ENCODE measurements at regions not wholly inside any gene's neighbourhood (a gene's known extent, or its start where the extent isn't known, plus 50 kb on each side); places are given as distances from the start of the nearest gene placed in this dataset.

DNA sequence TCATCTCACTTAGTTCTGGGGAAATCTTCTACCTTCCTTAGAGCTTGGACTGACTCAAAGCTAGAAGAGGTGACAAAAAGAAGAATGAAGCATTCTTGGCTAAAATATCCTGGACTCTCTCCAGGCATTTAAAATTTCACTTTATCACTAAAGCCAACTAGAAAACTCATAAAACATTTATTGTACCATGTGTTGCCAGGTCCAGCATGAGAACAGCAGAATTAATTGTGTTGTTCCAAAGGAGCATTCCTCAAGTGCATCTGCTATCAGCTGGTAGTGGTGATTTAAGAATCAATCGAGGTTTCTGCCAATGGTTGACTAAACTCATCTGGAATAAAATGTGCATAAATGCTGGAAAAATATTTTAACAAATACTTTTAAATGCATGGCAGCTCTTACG lies 147.3 kb upstream of the SSTR4 start:
- DNase-seq, result no peak
- H3K36me3 ChIP-seq (ENCODE audit: control insufficient read depth, insufficient read depth, low read length), result no peaks in the 10 kb centered on the region
- H3K27me3 ChIP-seq (ENCODE audit: control insufficient read depth, insufficient read depth, low read length), result no peaks in the 10 kb centered on the region
- H3K4me3 ChIP-seq (ENCODE audit: low read length), result no peak overlapping the region
- H3K27ac ChIP-seq (ENCODE audit: low read length), result no peak overlapping the region
- H3K9me3 ChIP-seq (ENCODE audit: control insufficient read depth, low read depth, low read length), result no peaks in the 10 kb centered on the region
- no CpG with 5 or more reads among the region's 2 CpGs for WGBS (ENCODE audit: insufficient coverage, low lambda C conversion rate)
- H3K4me1 ChIP-seq (ENCODE audit: control insufficient read depth, insufficient read depth, low read length), result no peaks in the 10 kb centered on the region

DNA sequence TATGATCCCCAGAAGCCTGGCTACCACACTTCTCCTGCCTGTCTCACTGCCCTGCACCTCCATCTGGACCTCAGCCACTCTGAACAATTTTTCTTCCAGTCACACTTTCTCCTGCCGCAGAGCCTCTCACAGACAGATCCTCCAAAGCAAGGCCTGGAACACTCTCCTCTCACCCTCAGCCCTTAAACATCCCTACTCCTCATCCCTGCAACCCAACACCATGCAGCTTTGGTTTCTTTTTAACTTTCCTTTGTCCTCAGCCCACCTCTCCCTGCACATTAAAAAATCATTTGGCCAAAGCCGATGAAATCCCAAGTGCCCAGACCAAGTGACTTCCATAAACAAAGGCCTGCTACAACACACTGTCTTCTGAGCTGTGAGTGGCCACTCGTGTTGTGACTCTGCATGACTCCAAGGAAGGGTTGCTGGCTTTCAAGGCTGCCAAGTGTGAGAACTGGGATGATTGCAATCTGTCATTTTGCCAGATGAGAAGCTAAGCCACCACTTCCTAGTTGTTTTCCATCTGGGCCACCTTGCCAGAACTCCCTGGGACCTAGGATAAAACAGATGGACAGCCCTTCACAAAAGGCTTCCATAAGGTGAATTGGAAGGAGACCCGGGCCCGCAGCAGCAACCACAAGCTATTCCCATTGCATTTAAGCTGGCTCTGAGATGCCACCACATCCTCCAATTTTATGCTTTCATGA lies 144.4 kb upstream of the SSTR4 start:
- WGBS (ENCODE audit: insufficient coverage, low lambda C conversion rate), result 100% methylated on average over 1 of the region's 5 CpGs
- Histone ChIP-seq H3K4me1 (ENCODE audit: control insufficient read depth, insufficient read depth, low read length) (no peaks in the 10 kb centered on the region), H3K27me3 (ENCODE audit: control insufficient read depth, insufficient read depth, low read length) (no peaks in the 10 kb centered on the region), H3K27ac (ENCODE audit: low read length) (no peak overlapping the region), H3K36me3 (ENCODE audit: control insufficient read depth, insufficient read depth, low read length) (no peaks in the 10 kb centered on the region), H3K9me3 (ENCODE audit: control insufficient read depth, low read depth, low read length) (no peaks in the 10 kb centered on the region), H3K4me3 (ENCODE audit: low read length) (no peak overlapping the region)
- no peak for DNase-seq

GRCh38 chr20:22901164-22901563 lies 133.9 kb upstream of the SSTR4 start:
- Histone ChIP-seq H3K9me3 (ENCODE audit: control insufficient read depth, low read depth, low read length) (no peaks in the 10 kb centered on the region), H3K36me3 (ENCODE audit: control insufficient read depth, insufficient read depth, low read length) (no peaks in the 10 kb centered on the region)

GRCh38 chr20:22901921-22902320 lies 133.2 kb upstream of the SSTR4 start:
- Histone ChIP-seq H3K4me3 (ENCODE audit: low read length) (no peak overlapping the region), H3K36me3 (ENCODE audit: control insufficient read depth, insufficient read depth, low read length) (no peaks in the 10 kb centered on the region), H3K9me3 (ENCODE audit: control insufficient read depth, low read depth, low read length) (no peaks in the 10 kb centered on the region), H3K27me3 (ENCODE audit: control insufficient read depth, insufficient read depth, low read length) (no peaks in the 10 kb centered on the region), H3K4me1 (ENCODE audit: control insufficient read depth, insufficient read depth, low read length) (no peaks in the 10 kb centered on the region), H3K27ac (ENCODE audit: low read length) (no peak overlapping the region)
- WGBS (ENCODE audit: insufficient coverage, low lambda C conversion rate), result no CpG with 5 or more reads among the region's 2 CpGs
- no peak for DNase-seq

More at GRCh38 chr20:22901164-22901563, 133.9 kb upstream of the SSTR4 start:
- Histone ChIP-seq H3K27me3 (ENCODE audit: control insufficient read depth, insufficient read depth, low read length) (no peaks in the 10 kb centered on the region), H3K27ac (ENCODE audit: low read length) (no peak overlapping the region), H3K4me3 (ENCODE audit: low read length) (no peak overlapping the region), H3K4me1 (ENCODE audit: control insufficient read depth, insufficient read depth, low read length) (no peaks in the 10 kb centered on the region)
- no peak for DNase-seq

DNA sequence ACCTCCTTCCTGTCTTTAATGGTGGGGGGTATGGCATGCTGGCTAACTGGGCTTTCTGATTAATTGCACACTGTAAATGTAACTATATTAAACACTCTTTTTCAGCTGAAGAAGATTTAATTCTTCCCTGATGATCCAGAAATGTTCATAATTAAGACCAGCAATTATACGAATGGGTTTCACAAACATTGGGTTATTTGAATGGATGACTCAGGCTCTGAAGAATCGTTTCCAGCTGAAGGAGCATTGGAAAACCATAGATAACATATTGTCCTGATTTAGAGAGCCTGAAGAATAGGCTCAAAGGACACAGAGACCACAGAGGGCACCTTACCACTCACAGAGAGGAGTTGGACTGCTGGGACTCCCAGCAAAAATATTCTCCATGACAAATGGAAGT lies 130.7 kb upstream of the SSTR4 start:
- no peak for DNase-seq
- Histone ChIP-seq H3K27ac (ENCODE audit: low read length) (no peak overlapping the region), H3K9me3 (ENCODE audit: control insufficient read depth, low read depth, low read length) (no peaks in the 10 kb centered on the region), H3K4me1 (ENCODE audit: control insufficient read depth, insufficient read depth, low read length) (no peaks in the 10 kb centered on the region), H3K27me3 (ENCODE audit: control insufficient read depth, insufficient read depth, low read length) (peaks cover 2% of the 10 kb centered on the region), H3K36me3 (ENCODE audit: control insufficient read depth, insufficient read depth, low read length) (no peaks in the 10 kb centered on the region), H3K4me3 (ENCODE audit: low read length) (no peak overlapping the region)
- WGBS (ENCODE audit: insufficient coverage, low lambda C conversion rate), result no CpG with 5 or more reads among the region's 2 CpGs

- DNase-seq, result no peak
- H3K27ac ChIP-seq (ENCODE audit: low read length), result no peak overlapping the region
- H3K4me1 ChIP-seq (ENCODE audit: control insufficient read depth, insufficient read depth, low read length), result no peaks in the 10 kb centered on the region
- H3K36me3 ChIP-seq (ENCODE audit: control insufficient read depth, insufficient read depth, low read length), result no peaks in the 10 kb centered on the region
- peaks cover 2% of the 10 kb centered on the region for H3K27me3 ChIP-seq (ENCODE audit: control insufficient read depth, insufficient read depth, low read length)
- WGBS (ENCODE audit: insufficient coverage, low lambda C conversion rate), result no CpG with 5 or more reads among the region's 2 CpGs
- H3K4me3 ChIP-seq (ENCODE audit: low read length), result no peak overlapping the region
- H3K9me3 ChIP-seq (ENCODE audit: control insufficient read depth, low read depth, low read length), result no peaks in the 10 kb centered on the region
Measured at GRCh38 chr20:22904905-22905304, 130.2 kb upstream of the SSTR4 start.

DNA sequence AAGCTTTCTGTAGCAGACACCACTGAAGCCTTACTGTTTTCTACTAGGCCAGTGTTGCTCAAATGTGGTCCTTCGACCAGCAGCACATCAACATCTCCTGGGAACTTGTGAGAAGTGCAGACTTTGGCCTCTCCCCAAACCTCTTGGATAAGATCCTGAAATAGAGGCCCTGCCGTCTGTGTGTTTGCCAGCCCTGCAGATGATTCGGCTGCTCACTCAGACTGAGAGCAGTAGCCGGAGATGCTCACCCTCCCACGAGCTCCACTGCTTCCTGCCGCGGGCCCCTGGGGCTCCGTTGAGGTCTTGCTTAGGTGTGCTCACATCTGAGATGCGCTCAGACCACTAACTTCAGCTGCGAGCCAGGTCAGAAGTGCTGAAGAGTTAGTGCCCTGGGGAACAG lies 129.5 kb upstream of the SSTR4 start:
- no CpG with 5 or more reads among the region's 10 CpGs for WGBS (ENCODE audit: insufficient coverage, low lambda C conversion rate)

DNA sequence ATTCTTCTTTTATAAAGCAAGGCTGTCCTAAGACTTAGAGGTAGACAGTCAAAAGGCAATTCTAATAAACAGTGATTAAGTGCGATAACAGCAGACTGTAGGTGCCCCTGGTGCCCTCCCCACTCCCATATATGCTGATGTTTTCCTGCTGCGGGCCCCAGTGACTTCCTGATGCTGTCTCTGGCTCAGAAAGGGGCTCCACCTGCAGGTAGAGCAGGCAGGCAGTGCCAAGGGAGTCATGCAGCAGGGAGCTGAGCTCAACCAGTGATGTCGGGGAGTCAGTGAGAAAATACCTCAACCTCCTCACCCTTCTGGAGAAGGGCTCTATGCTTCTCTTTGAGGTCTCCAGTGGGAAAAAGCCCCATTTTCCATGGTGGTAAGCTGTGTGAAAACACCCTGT lies 126.7 kb upstream of the SSTR4 start:
- no peaks in the 10 kb centered on the region for H3K4me1 ChIP-seq (ENCODE audit: control insufficient read depth, insufficient read depth, low read length)
- DNase-seq, result no peak
- no peaks in the 10 kb centered on the region for H3K36me3 ChIP-seq (ENCODE audit: control insufficient read depth, insufficient read depth, low read length)
- H3K9me3 ChIP-seq (ENCODE audit: control insufficient read depth, low read depth, low read length), result no peaks in the 10 kb centered on the region
- no peak overlapping the region for H3K4me3 ChIP-seq (ENCODE audit: low read length)
- H3K27me3 ChIP-seq (ENCODE audit: control insufficient read depth, insufficient read depth, low read length), result peaks cover 2% of the 10 kb centered on the region
- WGBS (ENCODE audit: insufficient coverage, low lambda C conversion rate), result 80% methylated on average over 1 of the region's 3 CpGs
- H3K27ac ChIP-seq (ENCODE audit: low read length), result no peak overlapping the region

More for the DNA sequence above, 129.5 kb upstream of the SSTR4 start:
- Histone ChIP-seq H3K27ac (ENCODE audit: low read length) (no peak overlapping the region), H3K4me1 (ENCODE audit: control insufficient read depth, insufficient read depth, low read length) (no peaks in the 10 kb centered on the region), H3K9me3 (ENCODE audit: control insufficient read depth, low read depth, low read length) (no peaks in the 10 kb centered on the region), H3K4me3 (ENCODE audit: low read length) (no peak overlapping the region), H3K36me3 (ENCODE audit: control insufficient read depth, insufficient read depth, low read length) (no peaks in the 10 kb centered on the region), H3K27me3 (ENCODE audit: control insufficient read depth, insufficient read depth, low read length) (peaks cover 2% of the 10 kb centered on the region)
- DNase-seq, result no peak

DNA sequence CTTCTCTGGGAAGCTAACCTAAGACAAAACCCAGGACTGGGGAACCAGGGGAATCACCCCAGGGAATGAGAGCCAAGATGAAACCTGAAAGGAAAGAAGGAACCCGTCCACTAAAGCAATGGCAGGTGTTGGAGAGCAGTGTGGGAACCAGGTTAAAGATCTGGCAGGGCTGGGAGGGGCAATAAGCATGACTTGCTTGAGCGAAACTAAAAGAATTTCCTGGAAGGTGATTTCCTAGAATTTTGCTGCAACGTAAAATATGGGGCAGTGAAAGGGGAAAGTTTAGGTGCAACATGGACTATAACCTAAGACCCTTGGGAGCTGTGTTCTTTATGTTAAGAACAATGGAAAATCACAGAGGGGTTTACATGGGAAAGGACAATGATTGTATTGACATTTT lies 126.2 kb upstream of the SSTR4 start:
- Histone ChIP-seq H3K27ac (ENCODE audit: low read length) (no peak overlapping the region), H3K4me3 (ENCODE audit: low read length) (no peak overlapping the region), H3K9me3 (ENCODE audit: control insufficient read depth, low read depth, low read length) (no peaks in the 10 kb centered on the region), H3K4me1 (ENCODE audit: control insufficient read depth, insufficient read depth, low read length) (no peaks in the 10 kb centered on the region), H3K27me3 (ENCODE audit: control insufficient read depth, insufficient read depth, low read length) (peaks cover 2% of the 10 kb centered on the region), H3K36me3 (ENCODE audit: control insufficient read depth, insufficient read depth, low read length) (no peaks in the 10 kb centered on the region)
- DNase-seq, result no peak
- 100% methylated on average over 1 of the region's 3 CpGs for WGBS (ENCODE audit: insufficient coverage, low lambda C conversion rate)

DNA sequence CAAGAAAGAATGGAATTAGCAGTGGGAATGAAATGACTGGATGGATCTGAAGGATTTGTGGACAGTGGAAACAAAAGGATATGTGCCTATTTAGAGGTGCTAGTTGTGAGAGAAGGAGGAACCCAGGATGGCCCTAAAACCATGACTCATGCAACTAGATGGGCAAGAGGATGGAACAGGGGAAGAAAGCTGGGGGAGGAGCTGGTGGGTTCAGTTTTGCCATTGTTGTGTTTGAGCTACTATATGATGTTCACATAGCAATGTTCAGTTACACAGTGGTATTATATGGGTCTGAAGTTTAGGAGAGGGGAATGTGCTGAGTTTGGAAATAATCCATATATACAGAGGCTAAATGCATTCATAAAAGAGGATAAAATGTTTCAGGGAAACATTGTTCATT lies 125.7 kb upstream of the SSTR4 start:
- no peak overlapping the region for H3K27ac ChIP-seq (ENCODE audit: low read length)

DNA sequence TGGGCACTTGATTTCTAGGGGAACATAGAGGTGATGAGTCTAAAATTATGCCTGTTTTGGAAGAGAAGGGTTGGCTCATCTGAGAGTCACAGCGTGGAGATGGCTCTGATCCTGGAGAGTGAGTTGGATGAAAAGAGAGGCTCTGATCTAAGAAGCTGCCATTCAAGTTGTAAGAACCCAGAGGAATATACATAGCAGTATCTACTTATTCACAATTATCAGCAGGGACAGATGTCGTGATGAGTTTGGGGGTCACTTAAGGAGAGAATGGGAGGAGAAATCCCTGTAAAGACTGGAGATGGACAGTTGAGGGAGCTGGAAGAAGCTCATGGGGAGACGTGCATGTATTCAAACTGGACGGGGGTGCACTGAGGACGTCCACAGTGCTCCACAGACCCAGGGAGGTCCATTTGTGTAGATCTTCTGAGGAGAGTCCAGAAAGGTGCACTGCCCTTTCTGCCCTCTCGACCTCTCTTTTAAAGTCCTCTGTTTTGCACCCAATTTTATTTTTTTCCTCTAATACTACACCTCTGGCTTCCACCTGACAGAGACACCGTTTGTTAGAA lies 124.7 kb upstream of the SSTR4 start:
- H3K4me1 ChIP-seq (ENCODE audit: control insufficient read depth, insufficient read depth, low read length), result no peaks in the 10 kb centered on the region
- WGBS (ENCODE audit: insufficient coverage, low lambda C conversion rate), result 88% methylated on average over 1 of the region's 7 CpGs
- H3K27ac ChIP-seq (ENCODE audit: low read length), result no peak overlapping the region
- H3K27me3 ChIP-seq (ENCODE audit: control insufficient read depth, insufficient read depth, low read length), result peaks cover 2% of the 10 kb centered on the region
- no peaks in the 10 kb centered on the region for H3K36me3 ChIP-seq (ENCODE audit: control insufficient read depth, insufficient read depth, low read length)
- no peak for DNase-seq
- H3K9me3 ChIP-seq (ENCODE audit: control insufficient read depth, low read depth, low read length), result no peaks in the 10 kb centered on the region
- H3K4me3 ChIP-seq (ENCODE audit: low read length), result no peak overlapping the region

More for the DNA sequence above, 125.7 kb upstream of the SSTR4 start:
- no peak overlapping the region for H3K4me3 ChIP-seq (ENCODE audit: low read length)
- no peaks in the 10 kb centered on the region for H3K4me1 ChIP-seq (ENCODE audit: control insufficient read depth, insufficient read depth, low read length)
- no peaks in the 10 kb centered on the region for H3K9me3 ChIP-seq (ENCODE audit: control insufficient read depth, low read depth, low read length)
- peaks cover 2% of the 10 kb centered on the region for H3K27me3 ChIP-seq (ENCODE audit: control insufficient read depth, insufficient read depth, low read length)
- DNase-seq, result no peak
- H3K36me3 ChIP-seq (ENCODE audit: control insufficient read depth, insufficient read depth, low read length), result no peaks in the 10 kb centered on the region
